Hepatocyte (in vitro differentiated cells): ENCODE measurements at regions not wholly inside any gene's neighbourhood (a gene's known extent, or its start where the extent isn't known, plus 50 kb on each side); places are given as distances from the start of the nearest gene placed in this dataset.

Source experiments
- DNase-seq: peaks from one replicate; pipeline ENCODE4 v3.0.0-alpha.2; 2016; ENCODE audit warnings: low spot score
- H2AFZ ChIP-seq: fragments of 200-600 bp; sonication (generic); 2 replicates; pipeline ENCODE4 v1.6.0; 2016; ENCODE audit warnings: antibody characterized with exemption, mild to moderate bottlenecking
- H3K27ac ChIP-seq: fragments of 200-600 bp; sonication (generic); 2 replicates; pipeline ENCODE4 v1.5.1; 2016; ENCODE audit warnings: mild to moderate bottlenecking
- H3K27me3 ChIP-seq: fragments of 200-600 bp; sonication (generic); 2 replicates; pipeline ENCODE4 v1.6.1; 2016
- H3K36me3 ChIP-seq: fragments of 200-600 bp; sonication (generic); replicated peaks from 2 replicates; pipeline ENCODE4 v1.5.1; 2016; ENCODE audit warnings: low read depth; ENCODE audit not compliant: insufficient read depth
- H3K4me1 ChIP-seq: fragments of 200-600 bp; sonication (generic); 2 replicates; pipeline ENCODE4 v1.5.1; 2016; ENCODE audit warnings: mild to moderate bottlenecking, moderate library complexity; ENCODE audit not compliant: insufficient read depth
- H3K4me2 ChIP-seq: fragments of 200-600 bp; sonication (generic); 2 replicates; pipeline ENCODE4 v1.6.0; 2016
- H3K4me3 ChIP-seq: fragments of 200-600 bp; sonication (generic); 2 replicates; pipeline ENCODE4 v1.5.1; 2016; ENCODE audit warnings: mild to moderate bottlenecking
- H3K79me2 ChIP-seq: fragments of 200-600 bp; sonication (generic); 2 replicates; pipeline ENCODE4 v1.6.0; 2017; ENCODE audit warnings: mild to moderate bottlenecking
- H3K9me2 ChIP-seq: fragments of 200-600 bp; sonication (generic); replicated peaks from 2 replicates; pipeline ENCODE4 v1.6.0; 2017; ENCODE audit warnings: mild to moderate bottlenecking; ENCODE audit not compliant: insufficient read depth
- H3K9me3 ChIP-seq: fragments of 200-600 bp; sonication (generic); 2 replicates; pipeline ENCODE4 v1.5.1; 2016; ENCODE audit warnings: low read depth, mild to moderate bottlenecking
- H4K20me1 ChIP-seq: fragments of 200-600 bp; sonication (generic); 2 replicates; pipeline ENCODE4 v1.6.0; 2016; ENCODE audit warnings: mild to moderate bottlenecking; ENCODE audit not compliant: insufficient read depth, poor library complexity, severe bottlenecking
- EZH2 ChIP-seq: fragments of 200-600 bp; sonication (generic); IDR thresholded peaks from 2 replicates; pipeline ENCODE4 v1.6.1; 2016; ENCODE audit warnings: antibody characterized with exemption, mild to moderate bottlenecking, borderline replicate concordance
- EZH2phosphoT487 ChIP-seq: fragments of 200-600 bp; sonication (generic); IDR thresholded peaks from one replicate; pipeline ENCODE4 v1.6.1; 2018; ENCODE audit warnings: antibody characterized with exemption, mild to moderate bottlenecking, low read depth, moderate library complexity; ENCODE audit not compliant: unreplicated experiment, severe bottlenecking
- WGBS: methylation state at CpG from one replicate; pipeline ENCODE4 v1.1.6; 2016; ENCODE audit warnings: low lambda C conversion rate; ENCODE audit errors: missing lambda C conversion rate; 5-methylcytosine and 5-hydroxymethylcytosine counted together
- TF ChIP-seq, protein P1 (sequence below): fragments of 200-600 bp; sonication (generic); IDR thresholded peaks from 2 replicates; pipeline ENCODE4 v1.5.1; 2016; ENCODE audit warnings: antibody characterized with exemption, mild to moderate bottlenecking; ENCODE audit not compliant: poor library complexity

DNA sequence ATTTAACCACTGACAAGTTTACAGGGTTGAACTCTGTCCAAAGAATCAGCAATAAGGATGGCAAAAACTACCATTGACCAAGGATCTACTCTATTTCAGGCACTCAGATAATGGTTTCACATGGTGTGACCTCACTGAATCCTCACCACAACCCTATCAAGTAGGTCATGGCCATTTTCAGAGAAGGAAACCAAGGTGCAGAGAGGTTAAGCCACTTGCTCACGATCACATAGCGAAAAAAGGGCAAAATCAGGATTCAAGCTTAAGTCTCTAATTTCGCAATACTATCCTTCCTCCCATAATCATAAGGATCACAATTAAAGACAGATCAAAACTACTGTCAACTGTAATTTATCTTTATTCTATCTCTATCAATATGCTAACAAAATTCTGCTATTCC is 191.0 kb upstream of the AFF2 start:
- Histone ChIP-seq H3K4me1 (no peaks in the 10 kb centered on the region), H4K20me1 (no peaks in the 10 kb centered on the region), H2AFZ (no peak overlapping the region), H3K27me3 (no peaks in the 10 kb centered on the region), H3K9me2 (no peaks in the 10 kb centered on the region), H3K4me3 (no peak overlapping the region), H3K36me3 (no peaks in the 10 kb centered on the region), H3K79me2 (no peaks in the 10 kb centered on the region), H3K9me3 (no peaks in the 10 kb centered on the region), H3K27ac (no peak overlapping the region), H3K4me2 (no peak overlapping the region)
- no peak for DNase-seq
- 79% methylated on average over 3 of the region's 3 CpGs for WGBS
- TF ChIP-seq EZH2phosphoT487, result no peak
- no peak for TF ChIP-seq EZH2
- TF ChIP-seq, protein P1, sequence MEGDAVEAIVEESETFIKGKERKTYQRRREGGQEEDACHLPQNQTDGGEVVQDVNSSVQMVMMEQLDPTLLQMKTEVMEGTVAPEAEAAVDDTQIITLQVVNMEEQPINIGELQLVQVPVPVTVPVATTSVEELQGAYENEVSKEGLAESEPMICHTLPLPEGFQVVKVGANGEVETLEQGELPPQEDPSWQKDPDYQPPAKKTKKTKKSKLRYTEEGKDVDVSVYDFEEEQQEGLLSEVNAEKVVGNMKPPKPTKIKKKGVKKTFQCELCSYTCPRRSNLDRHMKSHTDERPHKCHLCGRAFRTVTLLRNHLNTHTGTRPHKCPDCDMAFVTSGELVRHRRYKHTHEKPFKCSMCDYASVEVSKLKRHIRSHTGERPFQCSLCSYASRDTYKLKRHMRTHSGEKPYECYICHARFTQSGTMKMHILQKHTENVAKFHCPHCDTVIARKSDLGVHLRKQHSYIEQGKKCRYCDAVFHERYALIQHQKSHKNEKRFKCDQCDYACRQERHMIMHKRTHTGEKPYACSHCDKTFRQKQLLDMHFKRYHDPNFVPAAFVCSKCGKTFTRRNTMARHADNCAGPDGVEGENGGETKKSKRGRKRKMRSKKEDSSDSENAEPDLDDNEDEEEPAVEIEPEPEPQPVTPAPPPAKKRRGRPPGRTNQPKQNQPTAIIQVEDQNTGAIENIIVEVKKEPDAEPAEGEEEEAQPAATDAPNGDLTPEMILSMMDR, result no peak

DNA sequence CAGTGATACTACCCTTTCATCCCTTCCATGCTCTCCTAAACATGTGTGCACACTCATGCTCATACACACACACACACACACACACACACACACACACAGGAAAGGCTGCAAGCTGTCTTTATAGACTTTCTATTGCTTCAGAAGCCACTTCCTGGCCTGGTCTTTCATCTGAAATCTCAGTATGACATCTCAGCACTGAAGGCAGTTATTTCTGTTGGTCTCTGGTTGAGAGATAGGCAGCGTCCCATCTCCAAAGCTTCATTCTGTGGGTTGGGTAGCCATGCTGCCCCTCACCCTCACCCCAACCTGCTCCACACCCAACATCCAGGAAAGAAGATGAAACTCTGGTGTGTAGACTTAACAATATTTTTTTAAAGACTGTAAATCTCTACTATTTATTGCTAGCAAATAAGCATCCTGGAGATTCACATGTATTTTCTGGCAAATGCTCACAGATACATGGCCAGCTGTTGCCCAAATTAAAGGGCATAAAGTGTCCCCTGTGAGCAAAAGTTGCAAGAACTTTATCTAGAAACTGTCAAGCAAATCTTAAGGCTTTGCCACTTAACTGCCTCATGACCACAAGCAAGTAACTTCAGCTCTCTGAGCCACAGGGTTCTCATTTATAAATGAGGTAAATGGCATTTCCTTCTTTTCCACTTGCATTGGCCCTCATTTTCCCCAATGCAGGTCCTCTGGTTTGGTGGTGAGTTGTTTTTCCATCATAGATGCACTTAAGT is 189.8 kb upstream of the AFF2 start:
- no peak for TF ChIP-seq EZH2phosphoT487
- TF ChIP-seq, protein P1, result no peak
- TF ChIP-seq EZH2, result no peak
- H3K9me2 ChIP-seq, result no peaks in the 10 kb centered on the region
- H3K27ac ChIP-seq, result no peak overlapping the region
- 56% methylated on average over 1 of the region's 1 CpG for WGBS
- H3K36me3 ChIP-seq, result no peaks in the 10 kb centered on the region
- H3K79me2 ChIP-seq, result no peaks in the 10 kb centered on the region
- H2AFZ ChIP-seq, result no peak overlapping the region
- no peaks in the 10 kb centered on the region for H3K27me3 ChIP-seq
- no peaks in the 10 kb centered on the region for H4K20me1 ChIP-seq
- H3K4me2 ChIP-seq, result no peak overlapping the region
- H3K4me3 ChIP-seq, result no peak overlapping the region
- H3K4me1 ChIP-seq, result no peaks in the 10 kb centered on the region
- DNase-seq, result no peak
- H3K9me3 ChIP-seq, result no peaks in the 10 kb centered on the region

DNA sequence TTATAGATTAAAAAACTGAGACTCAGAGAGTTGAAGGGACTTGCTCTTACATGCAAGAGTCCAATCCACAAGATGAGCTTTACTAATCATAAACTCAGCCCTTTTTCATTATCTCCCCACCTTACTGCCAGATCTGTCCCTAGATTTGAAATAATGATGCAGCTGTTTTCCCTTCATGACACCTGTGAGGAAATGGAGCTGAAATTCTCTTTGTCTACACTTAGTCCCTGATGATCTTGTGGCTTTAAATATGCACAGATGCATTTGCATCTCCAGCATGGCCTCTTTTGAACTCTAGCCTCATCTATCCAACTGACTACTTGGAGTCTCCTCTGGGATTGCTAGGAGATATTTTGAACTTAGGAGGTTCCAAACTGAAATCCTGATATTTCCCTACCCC is 188.9 kb upstream of the AFF2 start:
- H3K4me2 ChIP-seq, result no peak overlapping the region
- TF ChIP-seq EZH2phosphoT487, result no peak
- TF ChIP-seq, protein P1, result no peak
- no peak for TF ChIP-seq EZH2
- no peak overlapping the region for H3K4me3 ChIP-seq
- H4K20me1 ChIP-seq, result no peaks in the 10 kb centered on the region
- H2AFZ ChIP-seq, result no peak overlapping the region
- DNase-seq, result no peak
- no peaks in the 10 kb centered on the region for H3K9me3 ChIP-seq
- no peaks in the 10 kb centered on the region for H3K27me3 ChIP-seq
- no peaks in the 10 kb centered on the region for H3K4me1 ChIP-seq
- H3K36me3 ChIP-seq, result no peaks in the 10 kb centered on the region
- H3K27ac ChIP-seq, result no peak overlapping the region
- H3K9me2 ChIP-seq, result no peaks in the 10 kb centered on the region
- no peaks in the 10 kb centered on the region for H3K79me2 ChIP-seq

DNA sequence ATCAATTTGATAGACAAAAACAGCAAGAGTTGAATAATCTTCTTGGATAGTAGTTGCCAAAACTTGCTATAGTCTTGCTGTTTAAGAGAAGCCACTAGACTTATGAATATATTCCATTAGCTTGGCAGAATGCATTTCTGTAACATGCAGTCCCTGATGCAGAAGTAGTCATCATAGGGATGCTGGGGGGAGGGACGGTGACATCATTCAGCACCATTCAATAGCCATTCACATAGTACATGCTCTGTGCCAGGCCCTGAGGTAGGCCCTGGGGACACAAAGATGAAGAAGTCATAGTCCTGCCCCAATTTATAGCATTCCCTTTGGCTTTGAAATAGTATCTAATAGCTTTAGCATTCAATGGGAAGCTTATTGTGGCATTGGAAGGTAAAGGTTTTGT is 185.5 kb upstream of the AFF2 start:
- Histone ChIP-seq H4K20me1 (no peaks in the 10 kb centered on the region), H2AFZ (no peak overlapping the region), H3K79me2 (no peaks in the 10 kb centered on the region), H3K27me3 (no peaks in the 10 kb centered on the region), H3K4me2 (no peak overlapping the region), H3K9me2 (no peaks in the 10 kb centered on the region), H3K36me3 (no peaks in the 10 kb centered on the region), H3K4me3 (no peak overlapping the region), H3K4me1 (no peaks in the 10 kb centered on the region), H3K27ac (no peak overlapping the region), H3K9me3 (no peaks in the 10 kb centered on the region)
- TF ChIP-seq EZH2phosphoT487, result no peak
- no peak for TF ChIP-seq EZH2
- TF ChIP-seq, protein P1, result no peak
- WGBS, result 94% methylated on average over 1 of the region's 1 CpG
- DNase-seq, result no peak
